HepG2 (cell line): ENCODE measurements at regions not wholly inside any gene's neighbourhood (a gene's known extent, or its start where the extent isn't known, plus 50 kb on each side); places are given as distances from the start of the nearest gene placed in this dataset.

ENCODE experiments used
- DNMT3B ChIP-seq: conservative IDR thresholded peaks from 2 replicates; pipeline ENCODE4 v1.6.1; 2016; ENCODE audit warnings: missing biosample characterization, control low read depth
- KIAA2018 ChIP-seq: sonication (generic); formaldehyde crosslinking; IDR thresholded peaks from 2 replicates; pipeline ENCODE4 v1.5.0; 2020; ENCODE audit warnings: mild to moderate bottlenecking, missing genetic modification reagents, borderline replicate concordance
- MTF2 ChIP-seq: sonication (generic); formaldehyde crosslinking; IDR thresholded peaks from 2 replicates; pipeline ENCODE4 v1.5.0; 2020; ENCODE audit warnings: missing genetic modification reagents, borderline replicate concordance
- SOX5 ChIP-seq: IDR thresholded peaks from 2 replicates; pipeline ENCODE4 v1.6.1; 2016; ENCODE audit warnings: borderline replicate concordance
- ZNF766 ChIP-seq: sonication (generic); formaldehyde crosslinking; IDR thresholded peaks from 2 replicates; pipeline ENCODE4 v1.5.0; 2020; ENCODE audit warnings: missing genetic modification reagents, borderline replicate concordance
- TF ChIP-seq, protein P1 (sequence below): sonication (generic); formaldehyde crosslinking; IDR thresholded peaks from 2 replicates; pipeline ENCODE4 v1.5.1; 2020; ENCODE audit warnings: mild to moderate bottlenecking, missing genetic modification reagents, borderline replicate concordance

DNA sequence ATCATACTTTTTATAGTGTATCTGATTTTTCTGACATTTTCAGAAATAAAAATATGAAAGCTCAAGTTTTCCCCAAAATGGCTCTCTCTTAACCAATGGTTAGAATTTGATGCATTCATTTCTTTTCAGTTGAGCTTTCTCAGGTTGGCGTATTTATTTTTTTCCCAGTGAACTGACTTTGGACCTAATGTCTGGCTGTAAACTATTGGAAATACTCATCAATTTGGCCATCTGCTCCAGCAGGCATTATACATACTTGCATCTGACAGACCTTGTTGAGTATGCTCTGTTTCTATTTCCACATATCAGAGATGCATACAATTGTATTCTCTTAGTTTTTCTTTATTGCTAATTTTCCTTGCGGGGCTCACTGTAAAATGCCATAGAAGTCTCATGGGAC, 1374.8 kb upstream of the MAP3K7 start (continued):
- TF ChIP-seq, protein P1, sequence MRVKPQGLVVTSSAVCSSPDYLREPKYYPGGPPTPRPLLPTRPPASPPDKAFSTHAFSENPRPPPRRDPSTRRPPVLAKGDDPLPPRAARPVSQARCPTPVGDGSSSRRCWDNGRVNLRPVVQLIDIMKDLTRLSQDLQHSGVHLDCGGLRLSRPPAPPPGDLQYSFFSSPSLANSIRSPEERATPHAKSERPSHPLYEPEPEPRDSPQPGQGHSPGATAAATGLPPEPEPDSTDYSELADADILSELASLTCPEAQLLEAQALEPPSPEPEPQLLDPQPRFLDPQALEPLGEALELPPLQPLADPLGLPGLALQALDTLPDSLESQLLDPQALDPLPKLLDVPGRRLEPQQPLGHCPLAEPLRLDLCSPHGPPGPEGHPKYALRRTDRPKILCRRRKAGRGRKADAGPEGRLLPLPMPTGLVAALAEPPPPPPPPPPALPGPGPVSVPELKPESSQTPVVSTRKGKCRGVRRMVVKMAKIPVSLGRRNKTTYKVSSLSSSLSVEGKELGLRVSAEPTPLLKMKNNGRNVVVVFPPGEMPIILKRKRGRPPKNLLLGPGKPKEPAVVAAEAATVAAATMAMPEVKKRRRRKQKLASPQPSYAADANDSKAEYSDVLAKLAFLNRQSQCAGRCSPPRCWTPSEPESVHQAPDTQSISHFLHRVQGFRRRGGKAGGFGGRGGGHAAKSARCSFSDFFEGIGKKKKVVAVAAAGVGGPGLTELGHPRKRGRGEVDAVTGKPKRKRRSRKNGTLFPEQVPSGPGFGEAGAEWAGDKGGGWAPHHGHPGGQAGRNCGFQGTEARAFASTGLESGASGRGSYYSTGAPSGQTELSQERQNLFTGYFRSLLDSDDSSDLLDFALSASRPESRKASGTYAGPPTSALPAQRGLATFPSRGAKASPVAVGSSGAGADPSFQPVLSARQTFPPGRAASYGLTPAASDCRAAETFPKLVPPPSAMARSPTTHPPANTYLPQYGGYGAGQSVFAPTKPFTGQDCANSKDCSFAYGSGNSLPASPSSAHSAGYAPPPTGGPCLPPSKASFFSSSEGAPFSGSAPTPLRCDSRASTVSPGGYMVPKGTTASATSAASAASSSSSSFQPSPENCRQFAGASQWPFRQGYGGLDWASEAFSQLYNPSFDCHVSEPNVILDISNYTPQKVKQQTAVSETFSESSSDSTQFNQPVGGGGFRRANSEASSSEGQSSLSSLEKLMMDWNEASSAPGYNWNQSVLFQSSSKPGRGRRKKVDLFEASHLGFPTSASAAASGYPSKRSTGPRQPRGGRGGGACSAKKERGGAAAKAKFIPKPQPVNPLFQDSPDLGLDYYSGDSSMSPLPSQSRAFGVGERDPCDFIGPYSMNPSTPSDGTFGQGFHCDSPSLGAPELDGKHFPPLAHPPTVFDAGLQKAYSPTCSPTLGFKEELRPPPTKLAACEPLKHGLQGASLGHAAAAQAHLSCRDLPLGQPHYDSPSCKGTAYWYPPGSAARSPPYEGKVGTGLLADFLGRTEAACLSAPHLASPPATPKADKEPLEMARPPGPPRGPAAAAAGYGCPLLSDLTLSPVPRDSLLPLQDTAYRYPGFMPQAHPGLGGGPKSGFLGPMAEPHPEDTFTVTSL (CRISPR knock-in tag): no peak
- no peak for TF ChIP-seq MTF2 (CRISPR knock-in tag)
- TF ChIP-seq SOX5: no peak
- TF ChIP-seq ZNF766 (CRISPR knock-in tag): no peak
- no peak for TF ChIP-seq DNMT3B (CRISPR knock-in tag)
- no peak for TF ChIP-seq KIAA2018 (CRISPR knock-in tag)
